ENCODE measurements at regions not wholly inside any gene's neighbourhood (a gene's known extent, or its start where the extent isn't known, plus 50 kb on each side); places are given as distances from the start of the nearest gene placed in this dataset.
A peak's percentile ranks its signal among the peaks of the same experiment; 100 is the strongest.

DNA sequence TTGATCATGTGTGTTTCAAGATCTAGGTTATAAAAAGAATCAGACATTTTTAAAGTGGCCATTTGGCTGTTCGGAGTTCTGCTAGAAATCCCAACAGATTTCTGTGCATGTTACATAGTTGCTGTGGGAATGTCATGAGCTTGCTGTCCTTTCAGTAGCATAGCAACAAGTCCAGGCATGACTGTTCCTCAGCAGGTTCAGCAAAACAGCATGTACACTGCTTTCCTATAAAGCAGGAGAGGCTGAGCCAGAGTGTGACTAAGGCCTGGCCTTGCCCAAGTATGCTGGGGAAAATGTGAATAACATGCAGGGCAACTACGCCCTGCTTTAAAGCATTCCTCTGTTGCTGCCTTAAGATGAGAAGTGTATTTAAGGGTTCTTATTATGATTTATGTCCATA lies 217.1 kb upstream of the SMIM31 start:
- no peaks in the 10 kb centered on the region for H3K9me3 ChIP-seq (ENCODE audit: low read length)
- H2AFZ ChIP-seq (ENCODE audit: low read depth, low read length): no peak overlapping the region
- H3K9ac ChIP-seq (ENCODE audit: low read length): no peak overlapping the region
- no peaks in the 10 kb centered on the region for H3K79me2 ChIP-seq (replicated peaks; ENCODE audit: insufficient read depth, low read length)
- H3K36me3 ChIP-seq (ENCODE audit: insufficient read depth, low read length): no peaks in the 10 kb centered on the region
- H3F3A ChIP-seq (ENCODE audit: insufficient read depth, low read length, poor library complexity, severe bottlenecking): no peaks in the 10 kb centered on the region
- H3K4me2 ChIP-seq (ENCODE audit: low read length): no peak overlapping the region
- no peak overlapping the region for H3K27ac ChIP-seq (ENCODE audit: low read length)
- no peak overlapping the region for H3K4me3 ChIP-seq (ENCODE audit: low read length)
- no peaks in the 10 kb centered on the region for H3K27me3 ChIP-seq (ENCODE audit: insufficient read depth, low read depth, low read length)
- H4K20me1 ChIP-seq (ENCODE audit: insufficient read depth): no peaks in the 10 kb centered on the region
- H3K9me2 ChIP-seq (ENCODE audit: insufficient read depth, low read length): no peaks in the 10 kb centered on the region
- TF ChIP-seq, protein P1, sequence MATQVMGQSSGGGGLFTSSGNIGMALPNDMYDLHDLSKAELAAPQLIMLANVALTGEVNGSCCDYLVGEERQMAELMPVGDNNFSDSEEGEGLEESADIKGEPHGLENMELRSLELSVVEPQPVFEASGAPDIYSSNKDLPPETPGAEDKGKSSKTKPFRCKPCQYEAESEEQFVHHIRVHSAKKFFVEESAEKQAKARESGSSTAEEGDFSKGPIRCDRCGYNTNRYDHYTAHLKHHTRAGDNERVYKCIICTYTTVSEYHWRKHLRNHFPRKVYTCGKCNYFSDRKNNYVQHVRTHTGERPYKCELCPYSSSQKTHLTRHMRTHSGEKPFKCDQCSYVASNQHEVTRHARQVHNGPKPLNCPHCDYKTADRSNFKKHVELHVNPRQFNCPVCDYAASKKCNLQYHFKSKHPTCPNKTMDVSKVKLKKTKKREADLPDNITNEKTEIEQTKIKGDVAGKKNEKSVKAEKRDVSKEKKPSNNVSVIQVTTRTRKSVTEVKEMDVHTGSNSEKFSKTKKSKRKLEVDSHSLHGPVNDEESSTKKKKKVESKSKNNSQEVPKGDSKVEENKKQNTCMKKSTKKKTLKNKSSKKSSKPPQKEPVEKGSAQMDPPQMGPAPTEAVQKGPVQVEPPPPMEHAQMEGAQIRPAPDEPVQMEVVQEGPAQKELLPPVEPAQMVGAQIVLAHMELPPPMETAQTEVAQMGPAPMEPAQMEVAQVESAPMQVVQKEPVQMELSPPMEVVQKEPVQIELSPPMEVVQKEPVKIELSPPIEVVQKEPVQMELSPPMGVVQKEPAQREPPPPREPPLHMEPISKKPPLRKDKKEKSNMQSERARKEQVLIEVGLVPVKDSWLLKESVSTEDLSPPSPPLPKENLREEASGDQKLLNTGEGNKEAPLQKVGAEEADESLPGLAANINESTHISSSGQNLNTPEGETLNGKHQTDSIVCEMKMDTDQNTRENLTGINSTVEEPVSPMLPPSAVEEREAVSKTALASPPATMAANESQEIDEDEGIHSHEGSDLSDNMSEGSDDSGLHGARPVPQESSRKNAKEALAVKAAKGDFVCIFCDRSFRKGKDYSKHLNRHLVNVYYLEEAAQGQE (IDR thresholded peaks at IDR 0.05; ENCODE audit: borderline replicate concordance): peak; percentile 28
- TF ChIP-seq RAD21 (conservative IDR thresholded peaks at IDR 0.05): no peak

DNA sequence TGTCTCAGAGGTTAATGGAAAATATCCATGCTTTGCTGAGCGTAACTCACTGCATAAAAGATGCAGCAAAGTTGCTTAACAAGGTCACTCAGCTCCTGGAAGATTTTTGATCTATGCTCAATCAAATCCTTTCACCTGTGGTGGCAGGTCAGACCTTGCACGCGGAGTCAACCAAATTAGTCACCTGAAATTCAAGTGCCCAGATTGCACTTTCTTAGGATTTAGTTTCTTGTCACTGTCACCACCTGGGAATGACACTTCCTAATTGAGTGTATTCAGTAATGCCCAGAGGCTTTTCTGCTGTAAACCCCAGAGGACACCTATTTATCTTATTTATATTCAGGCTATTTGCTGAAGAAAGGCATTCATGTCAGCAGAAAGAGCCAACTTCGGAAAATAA lies 215.8 kb upstream of the SMIM31 start:
- no peaks in the 10 kb centered on the region for H3K27me3 ChIP-seq (ENCODE audit: insufficient read depth, low read depth, low read length)
- no peaks in the 10 kb centered on the region for H3K9me2 ChIP-seq (ENCODE audit: insufficient read depth, low read length)
- no peaks in the 10 kb centered on the region for H3K9me3 ChIP-seq (ENCODE audit: low read length)
- TF ChIP-seq, protein P2, sequence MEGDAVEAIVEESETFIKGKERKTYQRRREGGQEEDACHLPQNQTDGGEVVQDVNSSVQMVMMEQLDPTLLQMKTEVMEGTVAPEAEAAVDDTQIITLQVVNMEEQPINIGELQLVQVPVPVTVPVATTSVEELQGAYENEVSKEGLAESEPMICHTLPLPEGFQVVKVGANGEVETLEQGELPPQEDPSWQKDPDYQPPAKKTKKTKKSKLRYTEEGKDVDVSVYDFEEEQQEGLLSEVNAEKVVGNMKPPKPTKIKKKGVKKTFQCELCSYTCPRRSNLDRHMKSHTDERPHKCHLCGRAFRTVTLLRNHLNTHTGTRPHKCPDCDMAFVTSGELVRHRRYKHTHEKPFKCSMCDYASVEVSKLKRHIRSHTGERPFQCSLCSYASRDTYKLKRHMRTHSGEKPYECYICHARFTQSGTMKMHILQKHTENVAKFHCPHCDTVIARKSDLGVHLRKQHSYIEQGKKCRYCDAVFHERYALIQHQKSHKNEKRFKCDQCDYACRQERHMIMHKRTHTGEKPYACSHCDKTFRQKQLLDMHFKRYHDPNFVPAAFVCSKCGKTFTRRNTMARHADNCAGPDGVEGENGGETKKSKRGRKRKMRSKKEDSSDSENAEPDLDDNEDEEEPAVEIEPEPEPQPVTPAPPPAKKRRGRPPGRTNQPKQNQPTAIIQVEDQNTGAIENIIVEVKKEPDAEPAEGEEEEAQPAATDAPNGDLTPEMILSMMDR (IDR thresholded peaks at IDR 0.05; ENCODE audit: poor library complexity, severe bottlenecking): no peak
- TF ChIP-seq MXI1 (conservative IDR thresholded peaks at IDR 0.05; ENCODE audit: poor library complexity, severe bottlenecking) (no peak), EZH2 (IDR thresholded peaks at IDR 0.05; ENCODE audit: borderline replicate concordance, insufficient read depth, low read length, poor library complexity, severe bottlenecking) (no peak), SMC3 (conservative IDR thresholded peaks at IDR 0.05; ENCODE audit: poor library complexity) (no peak), RAD21 (conservative IDR thresholded peaks at IDR 0.05) (no peak), TAF1 (IDR thresholded peaks at IDR 0.05; ENCODE audit: low read depth) (no peak), POLR2AphosphoS5 (IDR thresholded peaks at IDR 0.05) (no peak), EP300 (conservative IDR thresholded peaks at IDR 0.05; ENCODE audit: poor library complexity, severe bottlenecking) (no peak)
- TF ChIP-seq, protein P1 (IDR thresholded peaks at IDR 0.05; ENCODE audit: borderline replicate concordance): no peak
- H2AFZ ChIP-seq (ENCODE audit: low read depth, low read length): no peak overlapping the region
- H3K4me2 ChIP-seq (ENCODE audit: low read length): no peak overlapping the region
- no peaks in the 10 kb centered on the region for H4K20me1 ChIP-seq (ENCODE audit: insufficient read depth)
- no peak overlapping the region for H3K27ac ChIP-seq (ENCODE audit: low read length)
- no peaks in the 10 kb centered on the region for H3K79me2 ChIP-seq (replicated peaks; ENCODE audit: insufficient read depth, low read length)
- no peak overlapping the region for H3K9ac ChIP-seq (ENCODE audit: low read length)
- no peak overlapping the region for H3K4me3 ChIP-seq (ENCODE audit: low read length)
- H3K36me3 ChIP-seq (ENCODE audit: insufficient read depth, low read length): no peaks in the 10 kb centered on the region
- no peaks in the 10 kb centered on the region for H3F3A ChIP-seq (ENCODE audit: insufficient read depth, low read length, poor library complexity, severe bottlenecking)
